Hematopoietic multipotent progenitor cell treated with erythropoietin and hydrocortisone succinate and interleukin-3 and kit ligand, for 6 days (in vitro differentiated cells): ENCODE measurements at regions not wholly inside any gene's neighbourhood (a gene's known extent, or its start where the extent isn't known, plus 50 kb on each side); places are given as distances from the start of the nearest gene placed in this dataset.

ENCODE experiments used
- DNase-seq: peaks from one replicate; pipeline ENCODE4 v3.0.0-alpha.2; 2015

DNA sequence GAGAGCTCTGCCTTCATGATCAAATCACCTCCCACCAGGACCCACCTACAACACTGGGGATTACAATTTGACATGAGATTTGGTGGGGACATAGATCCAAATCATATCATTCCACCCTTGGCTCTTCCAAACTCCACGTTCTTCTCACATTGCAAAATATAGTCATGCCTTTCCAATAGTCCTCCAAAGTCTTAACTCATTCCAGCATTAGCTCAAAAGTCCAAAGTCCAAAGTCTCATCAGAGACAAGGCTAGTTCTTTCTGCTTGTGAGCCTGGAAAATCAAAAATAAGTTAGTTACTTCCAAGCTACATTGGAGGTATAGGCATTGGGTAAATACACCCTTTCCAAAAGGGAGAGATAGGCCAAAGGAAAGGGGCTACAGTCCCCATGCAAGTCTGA, 186.9 kb upstream of the PAPPA start:
- DNase-seq, result no peak

- DNase-seq, result no peak
Measured at GRCh38 chr9:115969096-115969495, 184.5 kb upstream of the PAPPA start.

DNA sequence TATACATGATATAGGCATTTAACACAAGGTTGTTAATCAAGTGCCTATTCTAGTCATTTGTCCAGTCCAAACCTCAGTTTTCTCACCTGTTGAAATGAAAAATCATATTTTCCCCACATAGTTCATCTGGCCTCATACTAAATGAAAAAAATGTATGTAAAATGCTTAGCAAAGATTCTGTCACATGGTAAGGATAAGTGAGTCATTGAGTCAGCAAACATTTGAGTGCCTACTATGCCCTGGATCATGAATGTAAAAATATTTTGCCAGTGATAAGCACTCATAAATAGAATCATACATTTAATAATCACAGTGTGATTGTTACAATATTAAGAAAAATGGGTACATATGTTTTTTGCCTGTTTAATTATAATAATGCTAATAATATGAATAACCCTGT, 181.2 kb upstream of the PAPPA start:
- DNase-seq, result no peak

DNA sequence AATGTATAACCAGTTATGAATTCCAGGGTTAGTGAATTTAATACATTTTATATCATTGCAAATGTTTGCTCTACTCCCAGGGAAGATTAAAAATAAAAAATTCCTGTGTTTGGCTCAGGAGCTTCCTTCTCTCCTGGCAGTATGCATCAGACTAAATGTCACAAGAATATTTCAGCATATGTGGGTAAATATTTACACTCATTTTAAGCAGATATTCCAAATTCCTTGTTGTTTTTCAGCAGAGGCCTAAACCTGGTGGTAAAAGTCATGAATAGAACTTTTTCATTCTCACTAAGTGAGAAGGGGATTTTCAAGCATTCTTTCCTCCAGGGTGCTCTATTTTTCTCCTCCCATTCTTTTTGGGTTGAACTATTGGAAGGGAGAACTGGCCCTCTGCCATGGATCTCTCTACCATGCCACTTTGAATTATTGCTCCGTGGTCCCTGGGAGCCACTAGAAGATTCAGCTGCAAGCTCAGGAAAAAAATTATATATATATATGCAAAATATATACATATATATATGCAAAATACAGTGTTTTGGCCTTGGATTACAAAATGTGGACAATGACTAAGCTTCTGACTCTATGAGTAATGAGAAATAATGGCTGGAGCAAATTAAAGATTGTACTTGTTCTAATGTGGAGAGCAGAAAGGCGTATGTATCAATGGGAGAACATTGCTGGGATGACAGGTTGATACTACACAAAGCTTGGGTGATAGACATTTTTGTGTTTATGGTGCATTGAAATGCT, 180.6 kb upstream of the PAPPA start:
- DNase-seq, result no peak

GRCh38 chr9:115976781-115977180, 176.8 kb upstream of the PAPPA start:
- DNase-seq, result no peak

DNA sequence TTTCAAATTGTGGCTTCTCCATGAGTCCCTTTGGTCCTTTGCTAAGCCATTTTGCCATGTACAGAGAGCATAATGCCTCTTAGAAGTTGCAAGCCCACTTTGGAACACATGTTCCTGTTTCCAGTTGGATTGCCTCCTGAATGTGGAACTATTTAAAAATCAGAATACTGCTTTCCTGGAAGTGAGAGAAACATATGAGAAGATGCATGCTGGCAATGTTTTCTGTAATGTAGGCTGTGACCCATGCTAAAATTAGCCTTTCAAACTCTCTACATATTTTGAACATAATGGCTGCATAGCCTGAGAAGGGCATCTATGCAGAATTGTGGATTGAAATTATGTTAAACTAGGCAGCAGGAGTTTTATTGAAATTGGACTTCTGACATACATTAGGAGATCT, 175.5 kb upstream of the PAPPA start:
- no peak for DNase-seq

DNA sequence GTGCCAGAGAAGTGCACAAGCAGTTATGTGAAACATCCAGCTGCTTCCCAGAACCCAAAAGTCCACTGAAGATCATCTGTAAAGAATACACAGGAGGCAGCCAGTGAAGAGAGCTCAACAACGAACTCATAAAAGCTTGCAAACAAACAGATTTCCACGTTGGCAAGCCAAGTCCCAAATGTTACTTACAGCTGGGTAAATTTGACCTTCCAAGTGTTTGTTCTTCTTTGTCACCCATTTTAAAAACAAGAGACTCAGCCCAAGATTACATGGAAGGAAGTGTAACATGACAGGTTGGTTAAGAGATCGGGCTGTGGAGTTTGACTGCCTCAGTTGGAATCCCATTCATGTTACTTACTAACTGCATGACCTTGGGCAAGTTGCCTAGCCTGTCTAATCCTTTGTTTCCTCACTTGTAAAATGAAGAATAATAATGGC, 174.9 kb upstream of the PAPPA start:
- no peak for DNase-seq

GRCh38 chr9:115980054-115980453, 173.5 kb upstream of the PAPPA start:
- no peak for DNase-seq

GRCh38 chr9:115980502-115980901, 173.1 kb upstream of the PAPPA start:
- no peak for DNase-seq

DNA sequence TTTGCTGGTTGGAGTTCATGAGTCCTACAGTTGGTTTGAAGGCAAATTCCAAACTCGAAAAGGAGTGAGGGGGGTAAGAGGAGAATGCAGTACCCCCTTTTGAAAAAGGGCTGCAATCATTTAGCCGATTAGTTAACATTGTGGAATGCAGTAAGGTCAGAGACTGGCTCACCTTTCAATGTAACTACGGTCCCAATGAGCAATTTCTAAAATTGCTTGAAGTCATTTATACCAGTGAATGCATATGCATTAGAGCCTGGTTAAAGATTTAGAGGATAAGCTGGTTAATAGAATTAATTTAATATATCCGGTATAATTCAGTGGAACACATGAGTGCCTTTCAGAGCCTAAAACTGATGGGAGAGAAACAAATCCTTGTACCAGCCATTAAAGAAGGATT, 172.6 kb upstream of the PAPPA start:
- DNase-seq, result no peak

- DNase-seq, result no peak
Measured at GRCh38 chr9:115983366-115983765, 170.2 kb upstream of the PAPPA start.

GRCh38 chr9:115985657-115986056, 167.9 kb upstream of the PAPPA start:
- no peak for DNase-seq

DNA sequence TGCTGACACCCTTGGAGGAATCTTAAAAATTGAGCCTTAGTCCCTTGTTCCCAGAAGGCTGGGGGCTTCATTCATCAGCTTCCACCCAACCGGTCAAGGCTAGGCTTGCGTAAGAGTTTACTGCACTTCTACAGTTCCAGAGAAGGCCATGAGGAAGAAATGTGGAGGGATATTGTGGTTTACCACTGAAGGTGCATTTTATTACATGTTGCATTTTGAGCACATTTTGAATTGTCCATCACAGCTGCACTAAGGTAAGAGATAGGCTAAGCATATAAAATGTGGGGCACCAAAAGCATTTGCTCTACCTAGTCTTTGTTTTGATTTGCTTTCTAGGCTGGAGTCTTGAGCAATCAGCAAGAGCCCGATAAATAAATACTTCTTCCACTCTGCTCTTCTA, 167.1 kb upstream of the PAPPA start:
- DNase-seq, result no peak

- no peak for DNase-seq
Measured at GRCh38 chr9:115988701-115989100, 164.9 kb upstream of the PAPPA start.

GRCh38 chr9:115989831-115990230, 163.8 kb upstream of the PAPPA start:
- DNase-seq, result no peak

DNA sequence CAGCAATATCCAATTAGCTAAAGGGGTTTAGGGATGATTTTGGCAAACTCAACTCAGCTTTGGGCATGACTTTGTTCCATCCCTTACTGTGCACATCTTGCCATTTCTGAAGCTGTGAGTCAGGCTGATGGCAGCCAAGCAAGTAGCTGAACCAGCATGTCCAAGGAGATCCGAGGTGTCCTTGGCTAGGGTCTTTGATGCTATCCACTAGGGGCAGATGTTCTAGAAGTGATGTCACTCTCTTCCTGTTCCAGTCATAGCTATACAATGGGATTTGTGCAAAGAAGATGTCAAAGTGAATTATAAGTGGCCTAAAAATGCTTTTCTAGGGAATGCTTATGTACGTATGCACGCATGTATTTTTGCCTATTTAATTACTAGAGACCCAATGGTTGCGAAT, 160.8 kb upstream of the PAPPA start:
- no peak for DNase-seq

DNA sequence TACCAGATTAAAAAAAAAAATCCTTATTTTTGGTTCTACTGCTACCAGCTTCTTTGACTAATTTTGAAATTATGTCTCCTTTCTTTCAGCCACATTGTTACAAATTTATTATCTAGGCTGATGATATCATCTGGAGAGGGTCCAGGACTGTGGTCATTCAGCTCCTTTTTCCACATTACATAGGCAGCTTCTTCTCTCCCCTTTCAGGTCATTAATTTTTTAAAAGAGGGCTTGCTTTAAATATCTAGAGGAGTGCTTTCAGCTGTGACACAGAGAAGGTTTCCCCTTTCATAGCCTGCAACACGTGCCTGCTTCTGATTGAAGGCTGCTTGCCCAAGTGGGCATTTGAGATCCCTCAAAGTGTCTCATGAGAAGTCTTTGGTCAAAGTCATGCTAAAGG, 155.7 kb upstream of the PAPPA start:
- no peak for DNase-seq

GRCh38 chr9:115998666-115999065, 154.9 kb upstream of the PAPPA start:
- no peak for DNase-seq

- DNase-seq, result no peak
Measured at GRCh38 chr9:115999498-115999897, 154.1 kb upstream of the PAPPA start.

- peak; percentile 34 for DNase-seq
Measured at GRCh38 chr9:116000748-116001329, 152.8 kb upstream of the PAPPA start.

- no peak for DNase-seq
Measured at GRCh38 chr9:116002181-116002580, 151.4 kb upstream of the PAPPA start.

DNA sequence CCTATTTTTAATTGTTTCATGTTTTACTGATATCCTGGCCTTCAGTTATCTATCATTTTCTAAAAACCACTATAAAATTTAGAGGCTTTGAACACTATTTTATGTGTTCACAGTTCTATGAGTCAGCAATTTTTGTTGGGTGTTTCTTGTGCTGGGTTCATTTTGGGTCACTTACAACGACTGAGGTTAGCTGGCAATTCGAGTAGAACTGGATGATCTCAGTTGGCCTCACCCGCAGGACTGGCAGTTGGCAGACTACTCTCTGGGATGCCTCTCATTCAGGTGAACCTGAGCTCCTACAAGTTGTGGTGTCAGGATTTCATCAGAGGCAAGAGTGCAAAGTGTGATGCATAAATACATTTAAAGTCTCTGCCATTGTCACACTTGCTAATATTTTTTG, 151.0 kb upstream of the PAPPA start:
- peak; percentile 1 for DNase-seq

DNA sequence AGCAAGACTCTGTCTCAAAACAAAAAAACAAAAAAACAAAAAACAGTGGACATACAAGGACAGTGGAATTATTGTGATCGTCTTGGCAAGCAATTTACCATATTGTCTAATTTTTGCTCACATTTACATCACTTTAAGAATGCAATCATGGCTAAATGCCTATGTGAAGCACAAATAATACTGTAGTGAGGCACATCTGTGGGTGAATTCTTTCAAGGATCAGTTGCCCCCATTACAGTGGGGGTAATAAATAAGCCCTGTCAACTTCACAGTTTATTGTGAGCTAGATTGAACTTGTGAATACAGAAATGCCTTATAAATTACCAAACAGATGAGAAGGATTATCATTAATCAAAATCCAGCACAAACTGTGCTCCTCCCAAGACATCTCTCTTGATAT, 150.2 kb upstream of the PAPPA start:
- DNase-seq, result no peak

DNA sequence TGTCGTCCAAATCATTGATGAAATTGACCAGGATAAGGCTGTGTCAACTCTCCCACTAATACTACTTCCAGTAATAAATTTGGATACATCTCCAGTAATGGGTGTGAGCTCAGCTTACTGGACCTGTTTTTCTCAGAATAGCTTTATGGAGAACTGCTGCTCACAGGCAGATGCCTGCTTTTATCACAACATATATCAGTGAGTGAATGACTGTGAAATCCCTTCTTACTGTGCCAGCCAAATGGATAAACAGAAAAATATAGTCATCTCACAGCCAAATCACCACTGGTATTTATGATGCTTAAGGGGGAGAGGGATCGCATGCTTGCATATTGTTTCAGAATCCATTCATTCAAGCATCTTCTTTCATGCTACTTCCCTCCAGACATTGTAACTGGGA, 148.4 kb upstream of the PAPPA start:
- no peak for DNase-seq

- DNase-seq, result no peak
Measured at GRCh38 chr9:116007824-116008223, 145.8 kb upstream of the PAPPA start.
